Left ventricle myocardium inferior (tissue), 1 donor: ENCODE measurements at regions not wholly inside any gene's neighbourhood (a gene's known extent, or its start where the extent isn't known, plus 50 kb on each side); places are given as distances from the start of the nearest gene placed in this dataset.

Experiments
- DNase-seq: peaks from one replicate; pipeline ENCODE4 v3.0.0-alpha.2; 2020
- H3K27ac ChIP-seq: fragments of 200-600 bp; replicated peaks from 2 replicates; pipeline ENCODE4 v1.8.0; 2021
- H3K27me3 ChIP-seq: fragments of 200-600 bp; 2 replicates; pipeline ENCODE4 v1.8.0; 2021; ENCODE audit warnings: low read depth
- H3K36me3 ChIP-seq: fragments of 200-600 bp; 2 replicates; pipeline ENCODE4 v1.8.0; 2021
- H3K4me1 ChIP-seq: fragments of 200-600 bp; 2 replicates; pipeline ENCODE4 v1.8.0; 2021
- H3K4me3 ChIP-seq: fragments of 200-600 bp; 2 replicates; pipeline ENCODE4 v1.8.0; 2021; ENCODE audit warnings: mild to moderate bottlenecking, moderate library complexity
- H3K9me3 ChIP-seq: fragments of 200-600 bp; replicated peaks from 2 replicates; pipeline ENCODE4 v1.8.0; 2021
- CTCF ChIP-seq: fragments of 200-600 bp; IDR thresholded peaks from 2 replicates; pipeline ENCODE4 v1.8.0; 2021; ENCODE audit warnings: antibody characterized with exemption, mild to moderate bottlenecking, borderline replicate concordance
- intact Hi-C: fragments of 100-400 bp; cut with micrococcal nuclease; formaldehyde crosslinking; loops from one replicate; pipeline ENCODE4 v1.11.0; 2022
- donor health status: DM: no; HTN: yes; CAD: no; lungs with severe emphysema.

- no peaks in the 10 kb centered on the region for H3K27me3 ChIP-seq
- no peaks in the 10 kb centered on the region for H3K36me3 ChIP-seq
- H3K4me3 ChIP-seq, result no peak overlapping the region
- no peak for DNase-seq
- intact Hi-C loops, result no loop called here
- H3K4me1 ChIP-seq, result no peaks in the 10 kb centered on the region
- no peak for TF ChIP-seq CTCF
- no peaks in the 10 kb centered on the region for H3K9me3 ChIP-seq
- H3K27ac ChIP-seq, result no peak overlapping the region
Observed at GRCh38 chr10:109202111-109202510, 721.2 kb downstream of the XPNPEP1 start.

GRCh38 chr10:109200646-109201045 lies 722.7 kb downstream of the XPNPEP1 start:
- Histone ChIP-seq H3K9me3 (peaks cover 4% of the 10 kb centered on the region), H3K27ac (no peak overlapping the region), H3K36me3 (no peaks in the 10 kb centered on the region), H3K4me1 (no peaks in the 10 kb centered on the region), H3K4me3 (no peak overlapping the region), H3K27me3 (no peaks in the 10 kb centered on the region)
- no peak for TF ChIP-seq CTCF
- intact Hi-C loops, result no loop called here
- DNase-seq, result no peak

- H3K9me3 ChIP-seq, result peaks cover 63% of the 10 kb centered on the region
- H3K27ac ChIP-seq, result no peak overlapping the region
- no peaks in the 10 kb centered on the region for H3K36me3 ChIP-seq
- no peak for TF ChIP-seq CTCF
- no peaks in the 10 kb centered on the region for H3K4me1 ChIP-seq
- H3K4me3 ChIP-seq, result no peak overlapping the region
- no peak for DNase-seq
- H3K27me3 ChIP-seq, result no peaks in the 10 kb centered on the region
- intact Hi-C loops, result no loop called here
Observed at GRCh38 chr10:109191823-109192222, 731.5 kb downstream of the XPNPEP1 start.

- DNase-seq, result no peak
- Histone ChIP-seq H3K4me1 (no peaks in the 10 kb centered on the region), H3K36me3 (no peaks in the 10 kb centered on the region), H3K9me3 (peaks cover 68% of the 10 kb centered on the region), H3K4me3 (no peak overlapping the region), H3K27me3 (no peaks in the 10 kb centered on the region), H3K27ac (no peak overlapping the region)
- TF ChIP-seq CTCF, result no peak
- intact Hi-C loops, result no loop called here
Observed at GRCh38 chr10:109191341-109191740, 732.0 kb downstream of the XPNPEP1 start.

- H3K9me3 ChIP-seq, result peaks cover 77% of the 10 kb centered on the region
- H3K27me3 ChIP-seq, result no peaks in the 10 kb centered on the region
- no peak overlapping the region for H3K4me3 ChIP-seq
- no peak for DNase-seq
- intact Hi-C loops, result no loop called here
- H3K4me1 ChIP-seq, result no peaks in the 10 kb centered on the region
- H3K36me3 ChIP-seq, result no peaks in the 10 kb centered on the region
- H3K27ac ChIP-seq, result no peak overlapping the region
- no peak for TF ChIP-seq CTCF
Observed at GRCh38 chr10:109187677-109188076, 735.6 kb downstream of the XPNPEP1 start.

- TF ChIP-seq CTCF, result no peak
- Histone ChIP-seq H3K4me1 (no peaks in the 10 kb centered on the region), H3K36me3 (no peaks in the 10 kb centered on the region), H3K27me3 (no peaks in the 10 kb centered on the region), H3K9me3 (peaks cover 57% of the 10 kb centered on the region), H3K27ac (no peak overlapping the region), H3K4me3 (no peak overlapping the region)
- DNase-seq, result no peak
- intact Hi-C loops, result no loop called here
Observed at GRCh38 chr10:109183366-109183765, 739.9 kb downstream of the XPNPEP1 start.
